Lung (tissue), 11 donors: ENCODE measurements at regions not wholly inside any gene's neighbourhood (a gene's known extent, or its start where the extent isn't known, plus 50 kb on each side); places are given as distances from the start of the nearest gene placed in this dataset.

Source experiments
- ATAC-seq: fragments of 200-7000 bp; cut with Tn5 transposase; one replicate; pipeline ENCODE4 v1.9.1; 2020; ENCODE audit warnings: moderate number of reproducible peaks; ENCODE audit not compliant: insufficient read depth, low FRiP score
- DNase-seq, 3 donors: peaks; one replicate each; pipeline ENCODE4 v3.0.0-alpha.2; 2013 to 2017
- H3K27ac ChIP-seq, 2 donors: one replicate each; pipeline ENCODE4 v1.5.1; 2013; ENCODE audit warnings: mild to moderate bottlenecking in 2 of 2, moderate library complexity in 2 of 2, control low read depth in 1 of 2, inconsistent platforms in 1 of 2, low read depth in 1 of 2, low read length in 1 of 2
- H3K27me3 ChIP-seq, 3 donors: one replicate each; pipeline ENCODE4 v1.5.1; 2013; ENCODE audit warnings: low read length in 2 of 3; ENCODE audit not compliant: control insufficient read depth in 3 of 3, insufficient read depth in 3 of 3
- H3K36me3 ChIP-seq, 4 donors: one replicate each; pipeline ENCODE4 v1.5.1; 2013; ENCODE audit warnings: low read length in 4 of 4, mild to moderate bottlenecking in 1 of 4, moderate library complexity in 1 of 4; ENCODE audit not compliant: control insufficient read depth in 4 of 4, insufficient read depth in 4 of 4
- H3K4me1 ChIP-seq, 5 donors: one replicate each; pipeline ENCODE4 v1.5.1; 2013; ENCODE audit warnings: low read length in 5 of 5, mild to moderate bottlenecking in 2 of 5, moderate library complexity in 1 of 5; ENCODE audit not compliant: control insufficient read depth in 5 of 5, insufficient read depth in 5 of 5
- H3K4me3 ChIP-seq: one replicate; pipeline ENCODE4 v1.5.1; 2013; ENCODE audit warnings: mild to moderate bottlenecking, control low read depth, moderate library complexity
- H3K9ac ChIP-seq, 2 donors: one replicate each; pipeline ENCODE4 v1.5.1; 2013; ENCODE audit warnings: low read length in 2 of 2, control low read depth in 1 of 2; ENCODE audit not compliant: insufficient read depth in 1 of 2
- H3K9me3 ChIP-seq, 4 donors: one replicate each; pipeline ENCODE4 v1.5.1; 2013; ENCODE audit warnings: low read length in 3 of 4, mild to moderate bottlenecking in 1 of 4, moderate library complexity in 1 of 4; ENCODE audit not compliant: control insufficient read depth in 4 of 4, insufficient read depth in 3 of 4
- whole genome bisulfite sequencing, 2 donors: extraction: QIAGEN DNeasy Blood & Tissue Kit; methylation state at CpG; one replicate each; pipeline ENCODE4 v1.1.7; 2013; 5-methylcytosine and 5-hydroxymethylcytosine counted together
- TF ChIP-seq, protein P1 (sequence below): IDR thresholded peaks from 2 replicates; pipeline ENCODE4 v1.5.1; 2012; ENCODE audit warnings: mild to moderate bottlenecking; ENCODE audit errors: control extremely low read depth, extremely low read depth
- donor health status: control.
- donor health status: control.
- donor health status: Bipolar disorder and iron deficiency.
- donor health status: healthy.
- donor health status: DM: yes; HTN: yes; CAD: no.

DNA sequence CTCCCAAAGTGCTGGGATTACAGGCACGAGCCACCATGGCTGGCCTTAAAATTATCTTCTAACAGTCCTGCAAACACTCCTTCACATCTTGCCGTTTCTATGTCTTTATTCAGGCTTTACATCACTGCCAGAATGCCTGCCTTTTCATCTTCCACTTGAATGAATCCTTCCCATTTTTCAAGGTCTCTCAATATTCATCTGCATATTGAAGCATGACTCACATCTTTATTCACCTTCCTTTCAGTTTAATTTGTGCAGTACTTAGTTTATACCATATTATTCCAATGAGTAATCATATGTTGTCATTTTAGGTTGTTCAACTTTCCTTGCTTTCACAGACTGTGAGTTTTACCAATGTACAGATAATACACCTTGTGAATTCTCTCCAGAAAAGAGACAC, 510.1 kb upstream of the PIK3C3 start:
- WGBS, 2 donors: 77% methylated on average over 2 of the region's 2 CpGs
- Histone ChIP-seq H3K4me1 (no peaks in the 10 kb centered on the region), H3K27me3 (no peaks in the 10 kb centered on the region), H3K9ac (no peak overlapping the region), H3K4me3 (no peak overlapping the region), H3K36me3 (no peaks in the 10 kb centered on the region), H3K27ac (no peak overlapping the region), H3K9me3 (peaks cover 0 to under 1% (median 0%) of the 10 kb centered on the region in 4 donors)
- DNase-seq: no peak
- TF ChIP-seq, protein P1, sequence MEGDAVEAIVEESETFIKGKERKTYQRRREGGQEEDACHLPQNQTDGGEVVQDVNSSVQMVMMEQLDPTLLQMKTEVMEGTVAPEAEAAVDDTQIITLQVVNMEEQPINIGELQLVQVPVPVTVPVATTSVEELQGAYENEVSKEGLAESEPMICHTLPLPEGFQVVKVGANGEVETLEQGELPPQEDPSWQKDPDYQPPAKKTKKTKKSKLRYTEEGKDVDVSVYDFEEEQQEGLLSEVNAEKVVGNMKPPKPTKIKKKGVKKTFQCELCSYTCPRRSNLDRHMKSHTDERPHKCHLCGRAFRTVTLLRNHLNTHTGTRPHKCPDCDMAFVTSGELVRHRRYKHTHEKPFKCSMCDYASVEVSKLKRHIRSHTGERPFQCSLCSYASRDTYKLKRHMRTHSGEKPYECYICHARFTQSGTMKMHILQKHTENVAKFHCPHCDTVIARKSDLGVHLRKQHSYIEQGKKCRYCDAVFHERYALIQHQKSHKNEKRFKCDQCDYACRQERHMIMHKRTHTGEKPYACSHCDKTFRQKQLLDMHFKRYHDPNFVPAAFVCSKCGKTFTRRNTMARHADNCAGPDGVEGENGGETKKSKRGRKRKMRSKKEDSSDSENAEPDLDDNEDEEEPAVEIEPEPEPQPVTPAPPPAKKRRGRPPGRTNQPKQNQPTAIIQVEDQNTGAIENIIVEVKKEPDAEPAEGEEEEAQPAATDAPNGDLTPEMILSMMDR: no peak
- no peak for ATAC-seq

DNA sequence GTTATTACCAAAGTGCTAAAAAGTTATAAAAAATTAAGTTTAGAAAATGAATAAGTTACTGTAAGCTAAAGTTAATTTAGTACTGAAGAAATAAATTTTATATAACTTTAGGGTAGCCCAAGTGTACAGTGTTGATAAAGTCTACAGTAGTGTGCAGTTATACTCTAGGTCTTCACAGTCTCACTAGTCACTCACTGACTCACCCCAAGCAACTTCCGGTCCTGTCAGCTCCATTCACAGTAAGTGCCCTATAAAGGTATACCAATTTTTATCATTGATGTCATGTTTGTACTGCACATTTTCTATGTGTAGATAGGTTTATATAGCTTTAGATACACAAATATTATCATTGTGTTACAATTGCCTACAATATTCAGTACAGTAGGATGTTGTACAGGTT, 518.3 kb upstream of the PIK3C3 start:
- H3K27ac ChIP-seq: no peak overlapping the region
- no peak for DNase-seq
- no peaks in the 10 kb centered on the region for H3K27me3 ChIP-seq
- no peak for ATAC-seq
- H3K4me1 ChIP-seq: no peaks in the 10 kb centered on the region
- TF ChIP-seq, protein P1: no peak
- no peak overlapping the region for H3K9ac ChIP-seq
- no peak overlapping the region for H3K4me3 ChIP-seq
- H3K36me3 ChIP-seq: no peaks in the 10 kb centered on the region
- 95 to 97% methylated on average over 1 of the region's 1 CpG for WGBS, 2 donors
- peaks cover 0 to 3% (median 0%) of the 10 kb centered on the region in 4 donors for H3K9me3 ChIP-seq

DNA sequence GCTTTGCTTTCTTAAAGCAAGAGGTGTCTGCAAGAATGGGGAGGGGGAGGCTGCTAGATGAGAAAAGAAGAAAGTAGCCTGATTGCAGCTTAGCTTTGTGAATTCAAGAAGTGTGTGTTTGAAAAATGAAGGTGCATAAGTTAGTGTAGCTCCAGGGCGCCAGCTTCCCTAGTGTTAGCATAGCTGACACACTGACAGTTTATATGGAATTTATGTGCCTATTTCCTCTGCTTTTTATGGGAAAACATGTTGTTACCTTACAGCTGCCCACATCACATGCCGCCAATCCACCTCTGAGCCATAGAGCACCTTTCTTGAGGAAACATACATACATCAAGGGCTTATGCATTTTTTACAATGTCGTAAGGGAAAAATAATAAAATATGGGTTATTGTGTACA, 536.4 kb upstream of the PIK3C3 start:
- H3K27me3 ChIP-seq: no peaks in the 10 kb centered on the region
- ATAC-seq (no peak), DNase-seq (no peak)
- no peak overlapping the region for H3K9ac ChIP-seq
- WGBS, 2 donors: 93% methylated on average over 3 of the region's 3 CpGs
- H3K9me3 ChIP-seq: no peaks in the 10 kb centered on the region
- H3K36me3 ChIP-seq: no peaks in the 10 kb centered on the region
- TF ChIP-seq, protein P1: no peak
- H3K27ac ChIP-seq: no peak overlapping the region
- H3K4me1 ChIP-seq: no peaks in the 10 kb centered on the region
- H3K4me3 ChIP-seq: no peak overlapping the region

DNA sequence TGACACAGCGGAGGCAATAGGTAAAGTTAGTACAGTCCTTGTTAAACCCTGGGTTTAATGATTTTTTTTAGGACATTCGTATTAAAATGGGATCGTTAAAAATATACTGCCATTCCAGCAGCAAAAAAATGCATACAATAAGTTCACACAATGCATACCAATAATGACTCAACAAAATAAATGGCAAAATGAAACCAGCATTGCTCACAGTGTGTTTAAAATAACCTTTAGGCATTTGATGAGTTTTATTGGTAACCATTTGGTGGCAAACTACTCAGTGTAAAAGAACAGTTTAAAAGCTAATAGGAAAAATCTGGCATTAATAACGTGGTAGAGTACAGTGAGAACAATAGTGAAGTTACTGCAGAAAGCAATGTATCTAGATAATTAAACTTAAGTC, 539.0 kb upstream of the PIK3C3 start:
- Histone ChIP-seq H3K4me1 (no peaks in the 10 kb centered on the region), H3K9me3 (no peaks in the 10 kb centered on the region), H3K4me3 (no peak overlapping the region), H3K27ac (no peak overlapping the region), H3K27me3 (no peaks in the 10 kb centered on the region), H3K9ac (no peak overlapping the region), H3K36me3 (no peaks in the 10 kb centered on the region)
- TF ChIP-seq, protein P1: no peak
- WGBS, 2 donors: 91 to 92% methylated on average over 4 of the region's 4 CpGs
- ATAC-seq: no peak
- DNase-seq: no peak
